Endodermal cell (in vitro differentiated cells): ENCODE measurements at regions not wholly inside any gene's neighbourhood (a gene's known extent, or its start where the extent isn't known, plus 50 kb on each side); places are given as distances from the start of the nearest gene placed in this dataset.
"Not testable (repeated sequence)": the region's sequence is repeated elsewhere in the genome, so short reads cannot be mapped to it uniquely, and the experiment has no call there.

Experiments used
- DNase-seq: peaks from one replicate; pipeline ENCODE4 v3.0.0-alpha.2; 2017
- H3K27ac ChIP-seq: 2 replicates; pipeline ENCODE4 v1.5.1; 2013; ENCODE audit warnings: mild to moderate bottlenecking, low read depth, low read length, moderate library complexity
- H3K27me3 ChIP-seq: 2 replicates; pipeline ENCODE4 v1.6.1; 2013; ENCODE audit warnings: mild to moderate bottlenecking, low read length, moderate library complexity; ENCODE audit not compliant: insufficient read depth, control insufficient read depth, poor library complexity, severe bottlenecking
- H3K36me3 ChIP-seq: 2 replicates; pipeline ENCODE4 v1.7.0; 2013; ENCODE audit warnings: mild to moderate bottlenecking, low read length, moderate library complexity; ENCODE audit not compliant: control insufficient read depth, insufficient read depth
- H3K4me1 ChIP-seq: one replicate; pipeline ENCODE4 v1.7.0; 2013; ENCODE audit warnings: low read length; ENCODE audit not compliant: control insufficient read depth, insufficient read depth
- H3K4me3 ChIP-seq: 2 replicates; pipeline ENCODE4 v1.5.1; 2013; ENCODE audit warnings: mild to moderate bottlenecking, low read length, moderate library complexity
- H3K9ac ChIP-seq: 2 replicates; pipeline ENCODE4 v1.6.1; 2013; ENCODE audit warnings: mild to moderate bottlenecking, low read length, moderate library complexity; ENCODE audit not compliant: poor library complexity, severe bottlenecking; ENCODE audit errors: extremely low read depth
- H3K9me3 ChIP-seq: 2 replicates; pipeline ENCODE4 v1.6.1; 2013; ENCODE audit warnings: mild to moderate bottlenecking, low read length, moderate library complexity; ENCODE audit not compliant: control insufficient read depth
- H3K27ac Mint-ChIP-seq: 2 replicates; pipeline ENCODE4 v1.8.0; 2020; ENCODE audit warnings: mixed read lengths
- H3K27me3 Mint-ChIP-seq: 2 replicates; pipeline ENCODE4 v1.8.0; 2021; ENCODE audit warnings: mild to moderate bottlenecking, mixed read lengths; ENCODE audit not compliant: insufficient read depth
- H3K36me3 Mint-ChIP-seq: 2 replicates; pipeline ENCODE4 v1.8.0; 2020; ENCODE audit warnings: low read depth, mixed read lengths
- H3K4me1 Mint-ChIP-seq: 2 replicates; pipeline ENCODE4 v1.8.0; 2020; ENCODE audit warnings: mixed read lengths
- H3K4me3 Mint-ChIP-seq: 2 replicates; pipeline ENCODE4 v1.8.0; 2020; ENCODE audit warnings: mild to moderate bottlenecking, moderate library complexity, mixed read lengths
- H3K9me3 Mint-ChIP-seq: 2 replicates; pipeline ENCODE4 v1.8.0; 2020; ENCODE audit warnings: mild to moderate bottlenecking, mixed read lengths
- WGBS, 2 experiments: methylation state at CpG; one replicate each; pipeline versions ENCODE4 v1.1.5 to v1.1.7; 2013; ENCODE audit warnings: missing lambda C conversion rate in 2 of 2, mixed read lengths in 1 of 2; ENCODE audit not compliant: insufficient coverage in 1 of 2, insufficient read length in 1 of 2; 5-methylcytosine and 5-hydroxymethylcytosine counted together
- TF ChIP-seq, protein P1 (sequence below): fragments of 200-600 bp; sonication (generic); conservative IDR thresholded peaks from 2 replicates; pipeline ENCODE4 v1.5.0; 2021; ENCODE audit warnings: antibody characterized with exemption, mild to moderate bottlenecking

- Histone ChIP-seq H3K4me3 (no peak overlapping the region), H3K27me3 (no peaks in the 10 kb centered on the region), H3K36me3 (no peaks in the 10 kb centered on the region), H3K4me1 (no peaks in the 10 kb centered on the region), H3K27ac (no peak overlapping the region), H3K9me3 (no peaks in the 10 kb centered on the region), H3K9ac (no peak overlapping the region)
- no peak for DNase-seq
- WGBS, 2 experiments, result 58 to 87% methylated on average over 3 to 4 of the region's 4 CpGs
- Mint-ChIP-seq H3K27ac (no peak overlapping the region), H3K9me3 (no peaks in the 10 kb centered on the region), H3K27me3 (peaks cover 4% of the 10 kb centered on the region), H3K4me3 (no peak overlapping the region), H3K4me1 (no peaks in the 10 kb centered on the region), H3K36me3 (no peaks in the 10 kb centered on the region)
- TF ChIP-seq, protein P1, sequence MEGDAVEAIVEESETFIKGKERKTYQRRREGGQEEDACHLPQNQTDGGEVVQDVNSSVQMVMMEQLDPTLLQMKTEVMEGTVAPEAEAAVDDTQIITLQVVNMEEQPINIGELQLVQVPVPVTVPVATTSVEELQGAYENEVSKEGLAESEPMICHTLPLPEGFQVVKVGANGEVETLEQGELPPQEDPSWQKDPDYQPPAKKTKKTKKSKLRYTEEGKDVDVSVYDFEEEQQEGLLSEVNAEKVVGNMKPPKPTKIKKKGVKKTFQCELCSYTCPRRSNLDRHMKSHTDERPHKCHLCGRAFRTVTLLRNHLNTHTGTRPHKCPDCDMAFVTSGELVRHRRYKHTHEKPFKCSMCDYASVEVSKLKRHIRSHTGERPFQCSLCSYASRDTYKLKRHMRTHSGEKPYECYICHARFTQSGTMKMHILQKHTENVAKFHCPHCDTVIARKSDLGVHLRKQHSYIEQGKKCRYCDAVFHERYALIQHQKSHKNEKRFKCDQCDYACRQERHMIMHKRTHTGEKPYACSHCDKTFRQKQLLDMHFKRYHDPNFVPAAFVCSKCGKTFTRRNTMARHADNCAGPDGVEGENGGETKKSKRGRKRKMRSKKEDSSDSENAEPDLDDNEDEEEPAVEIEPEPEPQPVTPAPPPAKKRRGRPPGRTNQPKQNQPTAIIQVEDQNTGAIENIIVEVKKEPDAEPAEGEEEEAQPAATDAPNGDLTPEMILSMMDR, result no peak
Observed at GRCh38 chr16:26826500-26826899, 240.2 kb upstream of the C16orf82 start.

DNA sequence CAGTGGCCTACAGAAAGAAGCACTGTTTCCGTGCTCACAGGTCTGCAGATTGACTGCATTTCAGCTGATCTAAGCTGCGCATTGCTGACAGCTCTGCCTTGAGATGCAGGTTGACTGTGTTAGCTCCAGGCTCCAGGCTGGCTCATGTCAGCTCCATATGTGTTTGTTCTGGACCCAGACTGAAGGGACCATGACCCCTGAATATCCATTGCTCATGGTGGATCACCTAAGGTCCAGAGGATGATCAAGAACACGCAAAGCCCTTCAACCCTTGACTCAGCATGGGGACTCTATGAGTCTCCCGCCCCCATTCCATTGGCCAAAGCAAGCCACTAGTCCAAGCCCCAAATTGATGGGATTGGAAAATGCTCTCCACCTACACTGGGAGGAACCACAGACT is 239.3 kb upstream of the C16orf82 start:
- TF ChIP-seq, protein P1, result no peak
- peaks cover 6% of the 10 kb centered on the region for H3K27me3 Mint-ChIP-seq
- 85 to 96% methylated on average over 2 to 4 of the region's 4 CpGs for WGBS, 2 experiments

GRCh38 chr16:26830428-26831127 is 236.1 kb upstream of the C16orf82 start:
- no peaks in the 10 kb centered on the region for H3K36me3 Mint-ChIP-seq
- Histone ChIP-seq H3K36me3 (no peaks in the 10 kb centered on the region), H3K9me3 (peaks cover 16% of the 10 kb centered on the region), H3K4me3 (no peak overlapping the region), H3K4me1 (no peaks in the 10 kb centered on the region), H3K27ac (no peak overlapping the region), H3K9ac (no peak overlapping the region), H3K27me3 (no peaks in the 10 kb centered on the region)
- H3K4me3 Mint-ChIP-seq, result no peak overlapping the region
- peaks cover 20% of the 10 kb centered on the region for H3K9me3 Mint-ChIP-seq
- WGBS, 2 experiments, result 54 to 63% methylated on average over 2 to 5 of the region's 5 CpGs
- no peak for DNase-seq
- H3K27ac Mint-ChIP-seq, result no peak overlapping the region
- TF ChIP-seq, protein P1, result no peak
- H3K27me3 Mint-ChIP-seq, result peaks cover 6% of the 10 kb centered on the region
- H3K4me1 Mint-ChIP-seq, result no peaks in the 10 kb centered on the region

More for the DNA sequence above, 239.3 kb upstream of the C16orf82 start:
- Mint-ChIP-seq H3K27ac (no peak overlapping the region), H3K4me1 (no peaks in the 10 kb centered on the region), H3K4me3 (no peak overlapping the region), H3K9me3 (peaks cover 1% of the 10 kb centered on the region), H3K36me3 (no peaks in the 10 kb centered on the region)
- Histone ChIP-seq H3K36me3 (no peaks in the 10 kb centered on the region), H3K9me3 (peaks cover 4% of the 10 kb centered on the region), H3K4me1 (no peaks in the 10 kb centered on the region), H3K9ac (no peak overlapping the region), H3K27ac (no peak overlapping the region), H3K4me3 (no peak overlapping the region), H3K27me3 (no peaks in the 10 kb centered on the region)
- DNase-seq, result no peak

- not testable (repeated sequence) for H3K36me3 Mint-ChIP-seq, DNase-seq, H3K27me3 Mint-ChIP-seq, H3K27ac Mint-ChIP-seq, H3K4me1 Mint-ChIP-seq, H3K4me3 Mint-ChIP-seq, H3K36me3 ChIP-seq, H3K4me1 ChIP-seq, H3K27me3 ChIP-seq, H3K27ac ChIP-seq, H3K4me3 ChIP-seq, H3K9ac ChIP-seq
- 90 to 92% methylated on average over 14 to 27 of the region's 31 CpGs for WGBS, 2 experiments
- H3K9me3 Mint-ChIP-seq, result peaks cover 39% of the 10 kb centered on the region
- H3K9me3 ChIP-seq, result peaks cover 16% of the 10 kb centered on the region
Observed at GRCh38 chr16:26836114-26836513, 230.6 kb upstream of the C16orf82 start.
